GM18505 (cell line): ENCODE measurements at regions not wholly inside any gene's neighbourhood (a gene's known extent, or its start where the extent isn't known, plus 50 kb on each side); places are given as distances from the start of the nearest gene placed in this dataset.

ENCODE experiments used
- ATAC-seq: cut with Tn5 transposase; IDR thresholded peaks from one replicate; pipeline ENCODE4 v1.9.1; 2021; ENCODE audit not compliant: unreplicated experiment
- POLR2A ChIP-seq: IDR thresholded peaks from 4 replicates; pipeline ENCODE4 v1.6.1; 2011; ENCODE audit warnings: borderline replicate concordance; ENCODE audit not compliant: insufficient read depth, insufficient read length; ENCODE audit errors: extremely low read depth

DNA sequence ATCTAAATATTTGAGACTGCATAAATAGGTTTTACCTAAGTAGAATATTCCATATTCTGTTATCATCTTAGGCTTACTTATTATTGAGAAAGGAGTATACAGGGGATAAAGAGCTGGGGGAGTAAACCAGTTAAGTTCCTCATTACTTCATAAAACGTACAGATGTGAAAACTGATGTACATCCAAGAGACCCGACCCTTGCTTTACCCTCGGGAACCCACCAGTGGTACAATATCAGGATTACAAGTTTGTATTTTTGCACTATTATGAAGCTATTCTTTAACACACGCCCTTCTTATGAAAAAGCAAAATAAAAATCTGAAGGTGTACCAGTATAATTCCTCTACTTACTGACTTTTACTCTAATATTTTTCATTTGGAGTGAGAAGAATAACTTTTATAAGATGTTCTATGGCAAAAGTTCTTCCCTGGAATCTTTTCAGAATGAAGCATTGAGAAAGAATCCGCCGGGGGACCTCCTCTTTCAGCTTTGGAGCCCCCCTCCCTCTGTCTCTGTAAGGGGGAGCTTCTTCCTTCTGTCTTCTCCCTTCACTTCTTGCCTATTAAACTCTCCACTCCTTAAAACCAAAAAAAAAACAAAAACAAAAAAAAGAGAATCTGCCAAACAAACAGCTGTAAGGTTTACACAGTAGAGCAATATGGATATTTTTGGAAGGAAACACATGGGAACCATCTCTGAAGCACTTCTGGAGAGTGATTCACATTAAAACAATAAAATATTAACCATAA is 550.0 kb downstream of the TNS3 start:
- no peak for ATAC-seq
- no peak for TF ChIP-seq POLR2A

DNA sequence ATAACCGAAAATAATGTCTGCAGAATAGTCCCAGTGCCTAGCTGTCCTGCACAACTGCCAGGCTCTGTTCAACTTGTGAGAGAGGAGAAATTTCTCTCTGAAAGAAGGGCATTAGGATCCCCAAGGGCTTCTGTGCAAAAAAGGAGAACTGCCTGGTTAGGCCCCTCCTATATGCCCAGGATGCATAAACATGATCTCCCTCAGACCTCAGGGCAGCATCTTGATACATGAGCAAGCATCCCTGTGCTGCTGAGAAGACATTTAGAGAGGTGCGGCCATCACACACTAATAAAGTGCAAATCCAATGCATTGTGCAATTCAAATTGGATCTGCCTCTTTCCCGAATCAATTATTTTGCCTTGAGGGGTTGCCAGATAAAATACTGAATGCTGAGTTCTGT is 553.6 kb downstream of the TNS3 start:
- no peak for ATAC-seq

DNA sequence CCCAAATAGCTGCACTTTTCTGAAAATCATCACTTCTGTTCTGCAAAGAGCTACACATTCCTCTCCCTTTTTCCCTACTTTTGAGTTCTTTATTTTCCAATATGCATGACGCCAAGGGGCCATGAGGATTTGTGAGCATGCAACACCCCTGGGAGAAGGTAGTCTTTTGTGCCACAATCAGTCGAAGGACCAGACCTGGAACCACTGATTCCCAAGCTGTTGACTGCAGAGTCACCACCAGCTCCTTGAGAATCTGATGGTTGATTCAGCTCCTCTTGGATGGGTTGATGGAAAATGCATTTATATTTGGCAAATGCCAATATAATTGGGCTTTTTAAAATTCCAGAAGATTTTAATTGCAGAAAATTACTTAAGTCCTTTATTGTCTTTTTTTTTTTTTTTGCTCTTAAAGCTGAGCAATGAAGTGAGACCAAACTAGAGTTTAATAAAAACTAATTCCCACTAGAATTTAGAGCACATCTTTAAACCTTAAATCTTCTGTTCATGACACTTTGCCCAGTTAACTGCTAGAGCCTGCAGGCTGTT is 554.1 kb downstream of the TNS3 start:
- no peak for ATAC-seq
- TF ChIP-seq POLR2A = no peak

More for the DNA sequence above, 553.6 kb downstream of the TNS3 start:
- no peak for TF ChIP-seq POLR2A

DNA sequence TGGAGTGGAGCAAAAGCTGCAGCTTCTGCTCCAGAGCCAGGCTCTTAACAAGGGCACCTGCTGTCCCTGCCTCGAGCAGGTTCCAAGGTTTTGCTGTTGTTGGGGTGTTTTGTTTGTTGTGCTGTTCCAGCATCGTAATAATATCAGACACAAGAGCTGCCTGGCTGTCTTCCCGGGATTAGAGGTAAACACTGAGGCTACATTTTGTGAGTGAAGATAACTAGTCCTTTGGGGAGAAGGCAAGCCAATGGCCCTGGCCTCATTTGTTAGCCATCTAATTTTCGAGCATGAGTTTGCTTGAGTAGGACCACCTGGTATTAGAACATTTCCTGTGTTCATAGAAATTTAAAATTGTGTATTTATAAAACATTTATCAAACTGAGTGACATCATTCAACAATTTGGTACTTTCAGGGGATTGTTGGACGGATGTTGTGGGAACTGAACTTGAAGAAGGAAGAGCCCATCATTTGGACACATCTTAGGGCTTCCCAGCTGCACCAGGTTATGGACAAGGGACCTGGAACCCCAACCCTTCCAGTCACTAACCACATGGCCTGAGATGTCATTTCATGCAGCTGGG is 555.0 kb downstream of the TNS3 start:
- TF ChIP-seq POLR2A = no peak
- ATAC-seq = no peak

DNA sequence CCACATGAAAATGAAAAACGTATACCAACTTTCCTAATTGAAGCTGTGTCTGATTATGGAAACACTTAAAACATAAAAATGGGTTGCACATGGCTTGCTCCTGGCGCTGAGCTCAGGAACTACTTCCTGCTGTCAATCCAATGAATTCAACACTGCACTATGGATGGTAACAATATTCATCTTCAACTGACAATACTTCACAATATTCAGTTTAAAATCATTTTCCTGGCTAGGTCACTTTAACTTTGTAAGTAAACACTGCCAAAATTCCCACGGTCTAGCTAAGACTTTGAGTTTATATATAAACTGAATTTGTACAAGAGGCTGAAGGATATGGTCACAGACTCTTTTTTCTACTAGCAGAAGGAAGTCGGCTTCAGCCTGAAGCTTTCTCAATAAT is 556.9 kb downstream of the TNS3 start:
- no peak for ATAC-seq
- TF ChIP-seq POLR2A = no peak

DNA sequence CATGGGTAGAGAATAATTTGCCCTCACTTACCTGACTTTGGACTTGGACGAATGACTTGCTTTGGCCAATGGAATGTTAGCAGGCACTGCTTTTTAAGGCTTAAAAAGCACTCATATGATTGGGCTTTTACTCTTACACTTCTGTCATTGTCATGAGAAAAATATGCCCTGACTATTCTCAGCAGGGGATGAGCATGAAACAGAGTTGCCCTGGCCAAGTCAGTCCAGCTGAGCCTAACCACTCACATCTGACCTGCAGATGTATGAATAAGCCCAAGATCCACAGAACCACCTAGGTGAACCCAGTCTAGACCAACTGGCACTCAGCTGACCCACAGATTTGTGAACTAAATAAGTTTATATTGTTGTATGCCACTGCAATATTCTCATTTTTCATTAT is 573.5 kb downstream of the TNS3 start:
- TF ChIP-seq POLR2A = no peak
- no peak for ATAC-seq

DNA sequence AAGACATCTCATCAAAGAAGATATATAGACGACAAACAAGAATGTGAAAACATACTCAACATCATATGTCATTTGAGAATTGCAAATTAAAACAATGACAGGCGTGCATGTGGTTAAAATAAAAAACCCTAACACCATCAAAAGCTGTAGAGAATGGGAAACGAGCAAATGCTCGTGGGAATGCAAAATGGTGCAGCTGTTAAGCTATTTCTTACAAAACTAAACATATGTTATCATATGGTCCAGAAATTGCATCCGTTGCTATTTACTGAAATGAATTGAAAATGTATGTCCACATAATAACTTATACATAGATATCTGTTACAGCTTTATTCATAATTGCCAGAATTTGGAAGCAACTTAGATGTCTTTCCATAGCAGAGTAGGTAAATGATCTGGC is 574.4 kb downstream of the TNS3 start:
- ATAC-seq = no peak
- no peak for TF ChIP-seq POLR2A

DNA sequence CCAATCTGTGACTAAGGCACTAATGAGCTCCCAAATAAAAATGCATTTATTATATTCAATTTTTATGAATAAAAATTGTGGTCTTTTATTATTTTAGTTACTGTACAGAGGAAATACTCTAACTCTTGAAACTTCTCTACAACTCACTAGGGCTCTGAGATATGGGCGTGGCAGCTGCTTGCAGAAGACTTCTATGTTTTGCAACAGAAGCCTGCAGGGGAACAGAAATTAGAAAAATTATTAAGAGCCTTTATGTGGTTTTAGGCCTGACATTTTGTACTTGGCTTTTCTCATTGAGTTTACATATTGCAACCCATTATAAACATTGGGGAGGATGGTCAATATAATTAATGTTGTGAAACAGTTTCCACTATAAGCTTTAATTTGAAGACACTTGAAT is 581.4 kb downstream of the TNS3 start:
- TF ChIP-seq POLR2A = no peak
- ATAC-seq = no peak

DNA sequence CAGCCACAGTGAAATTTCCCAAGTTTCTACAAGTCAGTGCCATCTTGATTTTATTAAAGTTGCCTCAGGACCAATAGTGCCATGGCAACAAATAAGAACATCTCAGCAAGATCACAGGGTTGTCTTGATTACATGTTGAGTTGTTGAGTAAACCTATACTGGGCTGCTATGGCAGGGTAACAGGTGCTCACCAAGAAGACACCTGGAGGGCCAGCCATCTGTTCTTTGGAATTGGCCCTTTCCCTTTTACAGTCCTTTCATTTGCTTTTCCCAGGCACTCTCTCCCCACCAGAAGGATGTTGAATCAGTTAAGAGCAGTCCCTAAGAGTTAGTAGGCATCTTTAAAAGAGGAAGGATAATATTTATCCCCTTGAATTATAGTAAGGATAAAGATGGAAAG is 582.0 kb downstream of the TNS3 start:
- no peak for ATAC-seq
- no peak for TF ChIP-seq POLR2A

DNA sequence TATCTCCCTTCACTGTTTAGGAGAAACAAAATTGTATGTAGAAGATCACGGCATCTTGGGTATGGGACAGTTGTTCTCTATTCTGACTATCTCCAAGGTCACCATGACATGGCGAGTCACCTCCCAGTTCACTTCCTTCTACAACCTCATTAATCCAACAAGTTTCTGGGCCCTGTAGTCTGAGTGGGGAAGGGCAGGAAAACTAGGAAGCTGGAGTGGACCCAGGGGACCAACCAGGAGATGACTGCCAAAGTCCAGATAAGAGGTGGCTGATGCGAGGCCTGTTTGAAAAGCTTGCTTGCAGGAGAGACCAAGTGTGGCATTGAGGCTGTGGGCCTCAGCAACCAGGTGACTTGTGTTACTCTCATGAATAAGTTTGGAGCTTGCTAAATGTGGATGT is 584.9 kb downstream of the TNS3 start:
- no peak for ATAC-seq
- no peak for TF ChIP-seq POLR2A

DNA sequence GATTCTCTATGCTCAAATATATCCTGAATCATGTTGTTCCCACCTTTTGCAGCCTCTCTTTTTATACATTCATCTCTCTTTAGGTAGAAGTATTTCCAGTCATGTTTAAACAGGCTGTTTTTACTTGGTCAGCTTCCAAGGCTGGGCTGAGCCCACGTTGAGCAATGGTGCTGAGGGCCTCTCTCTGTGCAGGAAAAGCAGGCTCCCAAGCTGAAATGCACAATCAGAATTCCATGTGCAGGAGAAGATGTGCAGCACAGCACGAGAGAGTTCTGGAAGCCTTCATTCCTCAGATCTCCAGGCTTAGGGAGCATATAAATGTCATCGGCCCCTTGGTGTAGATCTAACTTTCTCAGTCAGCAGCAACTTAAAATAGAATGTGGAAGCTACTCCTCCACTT is 588.5 kb downstream of the TNS3 start:
- TF ChIP-seq POLR2A = no peak
- ATAC-seq = no peak

DNA sequence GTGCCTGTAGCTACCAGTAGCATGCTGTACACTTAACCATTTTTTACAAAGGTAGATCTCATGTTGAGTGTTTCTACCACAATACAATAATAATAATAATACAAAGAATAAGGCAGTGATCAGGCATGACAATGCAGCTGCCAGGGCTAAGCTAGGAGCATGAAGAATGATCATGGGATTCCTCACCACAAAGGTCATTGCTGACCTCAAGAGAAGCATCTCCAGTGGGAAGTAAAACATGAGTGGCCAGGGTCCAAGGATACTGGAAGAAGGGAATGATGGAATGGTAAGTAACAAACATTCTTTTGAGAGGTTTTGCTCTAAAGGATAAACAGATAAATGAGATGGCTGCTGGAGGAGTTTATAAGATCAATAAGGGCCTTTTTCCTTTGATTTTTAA is 591.1 kb downstream of the TNS3 start:
- no peak for ATAC-seq
- TF ChIP-seq POLR2A = no peak

DNA sequence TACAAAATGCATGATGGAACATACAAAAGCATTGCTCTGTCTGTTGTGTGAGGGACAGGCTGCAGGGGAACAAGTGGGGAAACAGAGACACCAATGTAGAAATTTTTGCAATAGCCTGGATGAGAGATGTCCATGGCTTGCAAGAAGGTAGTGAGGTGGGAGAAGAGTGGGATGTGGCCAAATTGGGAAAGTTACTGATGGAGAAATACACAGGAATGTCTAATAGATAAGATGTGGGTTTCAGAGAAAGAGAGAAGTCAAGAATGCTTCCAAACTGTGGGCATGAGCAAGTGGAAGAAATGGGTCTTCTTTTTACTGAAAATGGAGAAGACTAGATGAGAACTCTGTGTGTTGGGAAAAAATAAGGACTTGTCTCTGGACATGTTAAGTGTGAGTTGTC is 592.7 kb downstream of the TNS3 start:
- no peak for ATAC-seq
- no peak for TF ChIP-seq POLR2A

DNA sequence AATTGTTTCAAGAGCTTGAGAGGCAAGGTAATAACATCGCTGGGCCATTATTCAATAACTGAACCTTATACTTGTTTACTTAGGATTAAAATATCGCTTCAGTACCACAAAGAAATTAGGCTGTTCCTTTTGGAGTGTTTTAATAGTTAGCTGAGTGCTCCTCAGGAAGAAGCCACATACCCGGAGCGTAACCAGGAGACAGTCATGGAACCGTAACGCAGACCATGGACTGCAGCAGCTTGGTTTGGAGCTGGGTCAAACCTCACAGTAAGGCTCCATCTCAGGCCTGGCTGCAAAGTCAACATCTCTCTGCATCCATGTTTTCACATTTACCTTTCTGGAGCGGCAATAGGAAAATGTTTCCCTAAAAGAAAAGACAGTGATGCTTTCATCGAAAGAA is 599.0 kb downstream of the TNS3 start:
- no peak for ATAC-seq
- no peak for TF ChIP-seq POLR2A
